Fibroblast of lung (primary cell): ENCODE measurements at regions not wholly inside any gene's neighbourhood (a gene's known extent, or its start where the extent isn't known, plus 50 kb on each side); places are given as distances from the start of the nearest gene placed in this dataset.

Experiments
- DNase-seq, 2 donors: peaks; one replicate each; pipeline versions ENCODE4 v3.0.0 to v3.0.0-alpha.2; 2010; ENCODE audit warnings: low read depth in 2 of 2
- H2AFZ ChIP-seq: 2 replicates; pipeline ENCODE4 v1.5.1; 2012; ENCODE audit warnings: low read length, control low read depth, inconsistent platforms
- H3K27ac ChIP-seq: 2 replicates; pipeline ENCODE4 v1.5.1; 2011; ENCODE audit warnings: low read length, control low read depth; ENCODE audit not compliant: insufficient read depth
- H3K27me3 ChIP-seq: 2 replicates; pipeline ENCODE4 v1.5.1; 2011; ENCODE audit warnings: mild to moderate bottlenecking, low read length; ENCODE audit not compliant: control insufficient read depth, insufficient read depth
- H3K36me3 ChIP-seq: 2 replicates; pipeline ENCODE4 v1.5.1; 2011; ENCODE audit warnings: low read length; ENCODE audit not compliant: control insufficient read depth, insufficient read depth
- H3K4me1 ChIP-seq: 2 replicates; pipeline ENCODE4 v1.5.1; 2011; ENCODE audit warnings: low read length; ENCODE audit not compliant: control insufficient read depth, insufficient read depth; ENCODE audit errors: extremely low read depth
- H3K4me2 ChIP-seq: 2 replicates; pipeline ENCODE4 v1.5.1; 2011; ENCODE audit warnings: low read length, control low read depth; ENCODE audit not compliant: insufficient read depth; ENCODE audit errors: extremely low read depth
- H3K4me3 ChIP-seq, 4 experiments: fragments of 200-600 bp in 1 of 4; sonication (generic) in 1 of 4; replicated peaks in 1 of 4; 2 replicates each; pipeline ENCODE4 v1.5.1; 2011 to 2016; ENCODE audit warnings: low read length in 4 of 4, low read depth in 3 of 4, mild to moderate bottlenecking in 3 of 4, control low read depth in 2 of 4, inconsistent platforms in 1 of 4, mixed read lengths in 1 of 4; ENCODE audit not compliant: insufficient read depth in 1 of 4; ENCODE audit errors: control extremely low read depth in 1 of 4
- H3K79me2 ChIP-seq: 2 replicates; pipeline ENCODE4 v1.5.1; 2012; ENCODE audit warnings: mild to moderate bottlenecking, low read length, inconsistent platforms; ENCODE audit not compliant: control insufficient read depth, insufficient read depth
- H3K9ac ChIP-seq: 2 replicates; pipeline ENCODE4 v1.5.1; 2011; ENCODE audit warnings: mild to moderate bottlenecking, low read length, control low read depth; ENCODE audit not compliant: insufficient read depth
- H3K9me3 ChIP-seq: 2 replicates; pipeline ENCODE4 v1.5.1; 2012; ENCODE audit warnings: low read depth, low read length; ENCODE audit not compliant: control insufficient read depth, insufficient read depth
- H4K20me1 ChIP-seq: 2 replicates; pipeline ENCODE4 v1.5.1; 2011; ENCODE audit warnings: low read length; ENCODE audit not compliant: control insufficient read depth, insufficient read depth; ENCODE audit errors: extremely low read depth
- CTCF ChIP-seq, 2 donors: IDR thresholded peaks in 1 of 2; conservative IDR thresholded peaks in 1 of 2; 1 replicate in 1 of 2; 2 replicates in 1 of 2; pipeline ENCODE4 v1.5.1; 2011 to 2012; ENCODE audit warnings: low read length in 2 of 2, control low read depth in 1 of 2, inconsistent platforms in 1 of 2, low read depth in 1 of 2, mild to moderate bottlenecking in 1 of 2
- EZH2 ChIP-seq: IDR thresholded peaks from 2 replicates; pipeline ENCODE4 v1.5.1; 2012; ENCODE audit warnings: low read length, control low read depth, mild to moderate bottlenecking; ENCODE audit errors: missing control alignments

GRCh38 chr4:161097821-161098220, 1066.0 kb downstream of the FSTL5 start:
- H3K27me3 ChIP-seq: no peaks in the 10 kb centered on the region
- H3K4me2 ChIP-seq: no peak overlapping the region
- no peaks in the 10 kb centered on the region for H3K9me3 ChIP-seq
- H3K9ac ChIP-seq: no peak overlapping the region
- no peak for DNase-seq
- no peak overlapping the region for H3K4me3 ChIP-seq
- H3K79me2 ChIP-seq: no peaks in the 10 kb centered on the region
- H2AFZ ChIP-seq: no peak overlapping the region
- TF ChIP-seq CTCF (conservative IDR thresholded peaks at IDR 0.05 in 1 of 2, IDR thresholded peaks at IDR 0.05 in 1 of 2; ENCODE audit: low read depth in 1 of 2, low read length in 2 of 2) (no peak), EZH2 (no peak)
- H3K27ac ChIP-seq: no peak overlapping the region
- H3K4me1 ChIP-seq: no peaks in the 10 kb centered on the region
- no peaks in the 10 kb centered on the region for H4K20me1 ChIP-seq
- H3K36me3 ChIP-seq: no peaks in the 10 kb centered on the region

GRCh38 chr4:161061046-161061445, 1102.8 kb downstream of the FSTL5 start:
- no peak overlapping the region for H3K4me3 ChIP-seq
- H3K9ac ChIP-seq: no peak overlapping the region
- H3K27ac ChIP-seq: no peak overlapping the region

More at GRCh38 chr4:161061046-161061445, 1102.8 kb downstream of the FSTL5 start:
- no peak overlapping the region for H2AFZ ChIP-seq
- H3K4me1 ChIP-seq: no peaks in the 10 kb centered on the region
- H3K79me2 ChIP-seq: no peaks in the 10 kb centered on the region
- H3K27me3 ChIP-seq: no peaks in the 10 kb centered on the region
- no peak for DNase-seq
- H3K9me3 ChIP-seq: no peaks in the 10 kb centered on the region
- H4K20me1 ChIP-seq: no peaks in the 10 kb centered on the region
- TF ChIP-seq EZH2: no peak
- no peak for TF ChIP-seq CTCF (conservative IDR thresholded peaks at IDR 0.05 in 1 of 2, IDR thresholded peaks at IDR 0.05 in 1 of 2; ENCODE audit: low read depth in 1 of 2, low read length in 2 of 2)
- no peaks in the 10 kb centered on the region for H3K36me3 ChIP-seq
- no peak overlapping the region for H3K4me2 ChIP-seq
